Activated naive CD8-positive, alpha-beta T cell treated with anti-CD3 and anti-CD28 coated beads, Interleukin-2, amount 10 ng/mL, durations not matched to agents 7 days and 5 days (primary cell): ENCODE measurements at regions not wholly inside any gene's neighbourhood (a gene's known extent, or its start where the extent isn't known, plus 50 kb on each side); places are given as distances from the start of the nearest gene placed in this dataset.
A peak's percentile ranks its signal among the peaks of the same experiment; 100 is the strongest.

Experiments
- ATAC-seq: fragments of 150-1000 bp; cut with Tn5 transposase; one replicate; pipeline ENCODE4 v1.10.0; 2021; ENCODE audit warnings: low read depth, moderate library complexity
- POLR2A ChIA-PET: fragments of 350-600 bp; sonication (Branson Sonifier 250); formaldehyde crosslinking; loops from one replicate; lab custom pipeline; 2021; ENCODE audit warnings: antibody characterized with exemption; lab: Charles Lee
- DNase-seq: peaks from one replicate; pipeline ENCODE4 v3.0.0; 2021
- H3K27ac Mint-ChIP-seq: one replicate; pipeline ENCODE4 v1.8.0; 2022; ENCODE audit warnings: mild to moderate bottlenecking, mixed read lengths
- H3K27me3 Mint-ChIP-seq: one replicate; pipeline ENCODE4 v1.8.0; 2022; ENCODE audit warnings: mild to moderate bottlenecking, moderate library complexity, mixed read lengths
- H3K36me3 Mint-ChIP-seq: one replicate; pipeline ENCODE4 v1.8.0; 2021; ENCODE audit warnings: mild to moderate bottlenecking, mixed read lengths
- H3K4me1 Mint-ChIP-seq: one replicate; pipeline ENCODE4 v1.8.0; 2021; ENCODE audit warnings: mixed read lengths
- H3K4me3 Mint-ChIP-seq: one replicate; pipeline ENCODE4 v1.8.0; 2022; ENCODE audit warnings: mild to moderate bottlenecking, moderate library complexity, mixed read lengths
- H3K9me3 Mint-ChIP-seq: one replicate; pipeline ENCODE4 v1.8.0; 2021; ENCODE audit warnings: mixed read lengths

DNA sequence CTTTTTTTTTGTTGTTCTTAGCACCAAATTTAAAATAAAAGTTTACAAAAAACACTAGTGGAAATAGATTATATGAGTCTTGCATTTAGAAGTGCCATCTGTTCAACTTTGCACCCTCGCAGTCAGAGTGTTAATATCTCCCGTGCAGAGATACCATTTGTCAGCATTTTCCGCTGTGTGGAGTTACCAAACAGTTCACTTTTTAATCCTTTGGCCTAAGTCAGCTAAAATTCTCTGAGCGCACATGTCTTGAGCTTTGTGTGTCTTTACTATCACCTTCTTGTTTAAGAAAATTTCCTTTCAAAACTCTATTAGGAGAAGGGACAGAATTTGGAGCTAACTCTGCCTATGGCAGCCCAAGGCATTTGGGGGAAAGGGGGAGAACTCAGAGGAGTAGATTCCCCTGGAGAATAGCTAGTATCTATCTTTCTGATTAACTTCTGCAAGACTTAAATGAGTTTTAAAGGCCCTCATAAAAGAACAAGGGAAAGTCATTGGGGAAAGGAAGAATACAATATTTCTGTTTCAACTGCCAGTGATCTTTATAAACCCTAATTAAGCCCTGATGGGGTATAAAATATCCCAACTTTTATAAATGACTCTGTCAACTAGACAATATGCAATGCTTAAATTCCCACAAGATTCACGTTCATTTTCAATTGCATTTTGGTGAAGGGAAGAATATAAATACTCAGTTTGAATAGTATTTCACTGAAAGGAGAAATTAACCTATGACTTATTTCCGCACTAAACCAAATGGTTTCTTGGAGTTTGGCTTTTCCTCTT is 114.9 kb upstream of the RAB11FIP2 start:
- no peak for ATAC-seq
- no peak overlapping the region for H3K27ac Mint-ChIP-seq

GRCh38 chr10:118153287-118153686 is 106.5 kb upstream of the RAB11FIP2 start:
- H3K27me3 Mint-ChIP-seq: peaks cover 24% of the 10 kb centered on the region
- ATAC-seq (no peak), DNase-seq (no peak)
- H3K4me3 Mint-ChIP-seq: no peak overlapping the region
- POLR2A ChIA-PET: no interaction called here
- H3K4me1 Mint-ChIP-seq: no peaks in the 10 kb centered on the region
- H3K36me3 Mint-ChIP-seq: no peaks in the 10 kb centered on the region
- H3K27ac Mint-ChIP-seq: no peak overlapping the region
- peaks cover 4% of the 10 kb centered on the region for H3K9me3 Mint-ChIP-seq

More for the DNA sequence above, 114.9 kb upstream of the RAB11FIP2 start:
- no peaks in the 10 kb centered on the region for H3K9me3 Mint-ChIP-seq
- H3K36me3 Mint-ChIP-seq: no peaks in the 10 kb centered on the region
- peaks cover 2% of the 10 kb centered on the region for H3K27me3 Mint-ChIP-seq
- no peaks in the 10 kb centered on the region for H3K4me1 Mint-ChIP-seq
- no peak overlapping the region for H3K4me3 Mint-ChIP-seq
- POLR2A ChIA-PET: no interaction called here
- DNase-seq: no peak

GRCh38 chr10:118151461-118151860 is 104.7 kb upstream of the RAB11FIP2 start:
- DNase-seq: no peak
- peaks cover 24% of the 10 kb centered on the region for H3K27me3 Mint-ChIP-seq
- no peak overlapping the region for H3K4me3 Mint-ChIP-seq
- ATAC-seq: no peak
- H3K9me3 Mint-ChIP-seq: peaks cover 4% of the 10 kb centered on the region
- H3K4me1 Mint-ChIP-seq: no peaks in the 10 kb centered on the region
- POLR2A ChIA-PET: no interaction called here
- no peaks in the 10 kb centered on the region for H3K36me3 Mint-ChIP-seq
- H3K27ac Mint-ChIP-seq: no peak overlapping the region

DNA sequence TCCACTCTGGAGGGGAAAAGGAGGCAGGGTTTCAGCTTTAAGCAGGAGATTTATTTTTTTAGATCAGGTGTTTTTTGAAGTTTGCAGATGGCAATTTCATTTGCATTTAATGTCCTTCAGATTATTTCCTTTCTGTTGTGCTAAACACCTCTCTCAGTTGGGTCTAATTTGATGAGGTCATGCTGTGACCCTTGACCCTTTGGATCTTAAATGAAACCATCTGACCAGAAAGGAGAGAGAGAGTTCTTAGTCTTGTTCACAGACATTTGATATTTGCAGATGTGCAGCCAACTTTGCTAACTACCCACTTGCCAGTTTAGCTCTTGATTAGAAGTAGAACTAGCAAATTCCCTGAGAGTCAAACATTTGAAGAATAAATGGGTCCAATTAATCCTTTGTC is 101.5 kb upstream of the RAB11FIP2 start:
- Mint-ChIP-seq H3K4me3 (no peak overlapping the region), H3K36me3 (no peaks in the 10 kb centered on the region), H3K4me1 (no peaks in the 10 kb centered on the region), H3K27me3 (peaks cover 23% of the 10 kb centered on the region), H3K9me3 (no peaks in the 10 kb centered on the region), H3K27ac (no peak overlapping the region)
- POLR2A ChIA-PET: no interaction called here
- DNase-seq: no peak
- ATAC-seq: no peak

DNA sequence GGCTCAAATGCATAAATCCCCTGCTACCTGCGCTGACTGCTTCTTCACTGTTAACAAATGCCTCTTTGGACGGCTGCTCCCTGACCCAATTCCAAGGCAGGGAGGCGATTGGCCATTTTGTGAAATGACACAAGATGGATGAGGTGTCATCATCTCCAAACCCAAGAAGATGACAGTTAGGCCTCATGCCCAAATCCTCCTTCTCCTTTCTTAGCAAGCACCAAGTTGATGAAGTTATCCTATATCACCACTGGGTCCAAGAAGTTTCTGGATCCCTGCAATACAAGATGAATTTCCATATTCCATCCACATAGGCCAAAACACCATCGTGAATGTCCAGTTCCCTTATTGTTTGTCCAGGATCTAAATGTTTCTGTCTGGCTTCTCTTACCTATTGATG is 98.5 kb upstream of the RAB11FIP2 start:
- no peak for DNase-seq
- Mint-ChIP-seq H3K36me3 (no peaks in the 10 kb centered on the region), H3K4me1 (no peaks in the 10 kb centered on the region), H3K27ac (no peak overlapping the region), H3K4me3 (no peak overlapping the region), H3K27me3 (peaks cover 18% of the 10 kb centered on the region), H3K9me3 (no peaks in the 10 kb centered on the region)
- ATAC-seq: no peak
- POLR2A ChIA-PET: no interaction called here

DNA sequence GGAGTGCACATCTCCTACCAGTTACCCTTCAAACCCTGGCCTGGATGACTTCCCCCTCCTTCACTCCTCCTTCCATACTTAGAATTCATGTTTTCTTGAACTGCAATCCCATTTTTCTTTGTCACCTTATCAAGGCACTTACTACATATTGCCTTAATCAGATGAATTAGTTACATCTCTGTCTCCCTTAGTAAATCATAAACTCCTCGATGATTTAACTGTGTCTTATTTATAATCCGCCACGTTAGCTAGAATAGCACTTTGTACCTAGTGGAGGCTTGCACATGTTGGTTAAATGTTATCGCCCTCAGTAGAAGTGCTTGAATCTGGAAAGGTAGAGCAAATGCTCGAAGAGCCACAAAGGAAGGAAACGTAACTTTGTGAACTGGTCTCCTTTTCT is 94.7 kb upstream of the RAB11FIP2 start:
- no peak overlapping the region for H3K27ac Mint-ChIP-seq
- H3K4me1 Mint-ChIP-seq: no peaks in the 10 kb centered on the region
- no peak overlapping the region for H3K4me3 Mint-ChIP-seq
- peaks cover 28% of the 10 kb centered on the region for H3K27me3 Mint-ChIP-seq
- POLR2A ChIA-PET: no interaction called here
- ATAC-seq (no peak), DNase-seq (no peak)
- H3K9me3 Mint-ChIP-seq: no peaks in the 10 kb centered on the region
- no peaks in the 10 kb centered on the region for H3K36me3 Mint-ChIP-seq

GRCh38 chr10:118139321-118139720 is 92.6 kb upstream of the RAB11FIP2 start:
- ATAC-seq (no peak), DNase-seq (no peak)
- peaks cover 1% of the 10 kb centered on the region for H3K9me3 Mint-ChIP-seq
- peaks cover 32% of the 10 kb centered on the region for H3K27me3 Mint-ChIP-seq
- H3K27ac Mint-ChIP-seq: no peak overlapping the region
- POLR2A ChIA-PET: no interaction called here
- H3K4me3 Mint-ChIP-seq: no peak overlapping the region
- H3K36me3 Mint-ChIP-seq: no peaks in the 10 kb centered on the region
- H3K4me1 Mint-ChIP-seq: no peaks in the 10 kb centered on the region

- Mint-ChIP-seq H3K27me3 (peaks cover 31% of the 10 kb centered on the region), H3K4me1 (no peaks in the 10 kb centered on the region), H3K9me3 (peaks cover 9% of the 10 kb centered on the region), H3K36me3 (peaks cover 3% of the 10 kb centered on the region), H3K4me3 (no peak overlapping the region), H3K27ac (no peak overlapping the region)
- POLR2A ChIA-PET: no interaction called here
- ATAC-seq: no peak
- DNase-seq: no peak
Measured at GRCh38 chr10:118128675-118129074, 81.9 kb upstream of the RAB11FIP2 start.

DNA sequence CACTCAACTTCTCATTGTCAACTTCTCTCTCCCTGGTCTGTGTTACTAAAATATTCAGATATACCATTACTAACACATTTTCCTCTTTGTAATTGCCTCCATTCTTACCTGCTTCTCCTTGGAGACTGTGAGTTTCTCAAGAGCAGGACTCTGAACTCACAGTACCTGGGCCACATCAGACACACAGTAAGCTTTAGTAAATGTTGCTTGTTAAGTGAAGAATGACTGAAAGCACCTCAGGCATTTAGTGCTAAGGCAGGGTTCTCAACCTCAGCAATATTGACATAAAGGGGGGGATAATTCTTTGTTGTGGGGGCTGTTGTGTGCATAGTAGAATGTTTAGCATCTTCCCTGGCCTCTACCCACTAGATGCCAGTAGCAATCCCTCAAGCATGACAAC is 72.0 kb upstream of the RAB11FIP2 start:
- peaks cover 4% of the 10 kb centered on the region for H3K9me3 Mint-ChIP-seq
- no peak for DNase-seq
- peaks cover 17% of the 10 kb centered on the region for H3K4me1 Mint-ChIP-seq
- no peak for ATAC-seq
- no peak overlapping the region for H3K4me3 Mint-ChIP-seq
- peaks cover 25% of the 10 kb centered on the region for H3K27me3 Mint-ChIP-seq
- no peak overlapping the region for H3K27ac Mint-ChIP-seq
- POLR2A ChIA-PET: no interaction called here
- H3K36me3 Mint-ChIP-seq: peaks cover 4% of the 10 kb centered on the region

- no peak for DNase-seq
- H3K4me1 Mint-ChIP-seq: peaks cover 23% of the 10 kb centered on the region
- H3K27ac Mint-ChIP-seq: no peak overlapping the region
- H3K27me3 Mint-ChIP-seq: peaks cover 17% of the 10 kb centered on the region
- peaks cover 4% of the 10 kb centered on the region for H3K36me3 Mint-ChIP-seq
- H3K9me3 Mint-ChIP-seq: peaks cover 1% of the 10 kb centered on the region
- H3K4me3 Mint-ChIP-seq: no peak overlapping the region
- ATAC-seq: no peak
- POLR2A ChIA-PET: interaction anchor here (0.8 kb wide), 1 partner anchor 25 kb away, joined by 3 read pairs; no protein-coding TSS in a partner anchor
Measured at GRCh38 chr10:118116715-118117449, 70.1 kb upstream of the RAB11FIP2 start.

DNA sequence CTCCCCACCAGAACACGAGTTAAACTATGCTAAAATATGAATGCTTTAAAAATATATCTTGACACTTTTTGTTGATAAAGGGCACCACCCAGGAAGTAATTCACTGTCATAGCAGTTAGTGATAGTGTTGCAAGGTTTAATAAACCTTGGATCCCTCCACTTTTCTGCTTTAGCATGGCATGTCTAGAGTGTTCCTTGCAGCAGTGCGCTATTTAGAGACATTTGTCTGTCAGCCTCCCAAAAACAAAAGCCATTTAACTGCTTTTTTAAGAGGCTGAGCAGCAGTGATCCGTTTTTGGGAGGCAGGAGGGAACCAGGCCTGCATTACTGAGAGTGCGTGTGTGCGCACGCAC is 69.6 kb upstream of the RAB11FIP2 start:
- DNase-seq (no peak), ATAC-seq (no peak)
- POLR2A ChIA-PET: no interaction called here
- Mint-ChIP-seq H3K9me3 (peaks cover 1% of the 10 kb centered on the region), H3K4me3 (no peak overlapping the region), H3K36me3 (peaks cover 4% of the 10 kb centered on the region), H3K4me1 (peaks cover 27% of the 10 kb centered on the region), H3K27me3 (peaks cover 15% of the 10 kb centered on the region), H3K27ac (no peak overlapping the region)

- ATAC-seq: no peak
- peaks cover 10% of the 10 kb centered on the region for H3K27me3 Mint-ChIP-seq
- POLR2A ChIA-PET: no interaction called here
Measured at GRCh38 chr10:118115701-118116100, 69.0 kb upstream of the RAB11FIP2 start.

DNA sequence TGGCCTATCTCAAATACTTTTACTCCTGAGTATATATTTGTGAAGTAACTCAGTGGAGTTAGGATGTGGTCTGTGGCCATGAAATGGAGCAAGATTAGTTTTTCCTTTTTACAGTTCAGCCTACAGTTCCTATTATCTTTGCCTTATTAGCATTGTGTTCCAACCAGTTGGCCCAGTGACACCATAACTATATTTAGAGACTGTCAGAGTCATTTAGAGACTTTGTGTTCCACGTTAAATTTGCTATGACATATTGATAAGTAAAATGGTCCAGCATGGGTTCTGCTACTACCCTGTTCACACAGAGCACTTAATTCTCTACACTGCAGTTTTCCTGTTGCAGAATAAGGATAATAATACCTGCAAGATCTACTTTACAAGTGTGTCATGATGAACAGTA is 68.3 kb upstream of the RAB11FIP2 start:
- Mint-ChIP-seq H3K36me3 (peaks cover 4% of the 10 kb centered on the region), H3K27me3 (peaks cover 3% of the 10 kb centered on the region), H3K27ac (peak overlapping the region; percentile 28), H3K4me3 (peak overlapping the region; percentile 8), H3K4me1 (peaks cover 29% of the 10 kb centered on the region), H3K9me3 (peaks cover 1% of the 10 kb centered on the region)
- ATAC-seq (peak; percentile 41), DNase-seq (no peak)
- POLR2A ChIA-PET: no interaction called here

More at GRCh38 chr10:118115701-118116100, 69.0 kb upstream of the RAB11FIP2 start:
- DNase-seq: no peak
- Mint-ChIP-seq H3K27ac (no peak overlapping the region), H3K36me3 (peaks cover 4% of the 10 kb centered on the region), H3K4me1 (peaks cover 27% of the 10 kb centered on the region), H3K4me3 (no peak overlapping the region), H3K9me3 (peaks cover 1% of the 10 kb centered on the region)

DNA sequence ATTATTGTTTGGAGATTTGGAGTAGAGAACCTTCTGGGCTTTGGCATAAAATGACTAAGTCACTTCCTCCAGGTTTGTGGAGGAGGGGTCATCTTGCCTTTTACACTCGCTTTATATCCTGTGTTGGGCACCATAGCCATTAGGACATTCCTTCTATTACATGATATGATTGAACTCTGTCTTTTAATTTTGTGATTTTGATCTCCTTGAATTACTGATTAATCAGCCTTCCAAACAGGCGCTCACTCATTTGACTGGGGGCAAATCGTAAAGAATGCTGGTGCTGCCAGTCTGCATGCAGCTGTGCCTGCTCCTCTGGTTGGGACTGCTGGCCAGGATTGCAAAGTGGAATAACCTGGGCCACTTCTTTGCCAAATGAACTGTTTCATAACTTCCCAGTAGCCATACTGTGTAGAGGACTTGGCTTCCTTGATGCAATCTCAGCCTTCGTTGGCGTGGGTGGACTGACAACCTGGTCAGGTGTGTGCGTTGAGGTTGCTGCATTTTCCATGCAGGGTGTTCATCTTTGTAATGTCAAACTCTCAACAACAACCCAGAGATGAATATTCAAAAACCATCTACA is 65.9 kb upstream of the RAB11FIP2 start:
- H3K27me3 Mint-ChIP-seq: no peaks in the 10 kb centered on the region
- H3K36me3 Mint-ChIP-seq: peaks cover 5% of the 10 kb centered on the region
- peaks cover 31% of the 10 kb centered on the region for H3K4me1 Mint-ChIP-seq
- H3K9me3 Mint-ChIP-seq: no peaks in the 10 kb centered on the region
- POLR2A ChIA-PET: no interaction called here
- DNase-seq (no peak), ATAC-seq (no peak)
- no peak overlapping the region for H3K27ac Mint-ChIP-seq
- no peak overlapping the region for H3K4me3 Mint-ChIP-seq
